Esophagus squamous epithelium (tissue), 4 donors: ENCODE measurements at regions not wholly inside any gene's neighbourhood (a gene's known extent, or its start where the extent isn't known, plus 50 kb on each side); places are given as distances from the start of the nearest gene placed in this dataset.

Experiments
- CTCF ChIP-seq, 6 experiments: fragments of 450-650 bp in 4 of 6; fragments of 200-600 bp in 2 of 6; sonication (generic) in 2 of 6; IDR thresholded peaks; one replicate each; pipeline ENCODE4 v1.5.1; 2016 to 2019; ENCODE audit warnings: antibody characterized with exemption in 6 of 6, mild to moderate bottlenecking in 4 of 6, moderate library complexity in 4 of 6
- POLR2A ChIP-seq, 4 donors: fragments of 450-650 bp; IDR thresholded peaks; one replicate each; pipeline ENCODE4 v1.6.1; 2017; ENCODE audit warnings: antibody characterized with exemption in 4 of 4, mild to moderate bottlenecking in 4 of 4, moderate library complexity in 3 of 4

- no peak for TF ChIP-seq CTCF (IDR thresholded peaks at IDR 0.05)
- no peak for TF ChIP-seq POLR2A (IDR thresholded peaks at IDR 0.05)
These were observed 229.1 kb downstream of the KCNC2 start for GRCh38 chr12:74980510-74980909.
